ENCODE measurements at regions not wholly inside any gene's neighbourhood (a gene's known extent, or its start where the extent isn't known, plus 50 kb on each side); places are given as distances from the start of the nearest gene placed in this dataset.
"Not testable (repeated sequence)": the region's sequence is repeated elsewhere in the genome, so short reads cannot be mapped to it uniquely, and the experiment has no call there.

DNA sequence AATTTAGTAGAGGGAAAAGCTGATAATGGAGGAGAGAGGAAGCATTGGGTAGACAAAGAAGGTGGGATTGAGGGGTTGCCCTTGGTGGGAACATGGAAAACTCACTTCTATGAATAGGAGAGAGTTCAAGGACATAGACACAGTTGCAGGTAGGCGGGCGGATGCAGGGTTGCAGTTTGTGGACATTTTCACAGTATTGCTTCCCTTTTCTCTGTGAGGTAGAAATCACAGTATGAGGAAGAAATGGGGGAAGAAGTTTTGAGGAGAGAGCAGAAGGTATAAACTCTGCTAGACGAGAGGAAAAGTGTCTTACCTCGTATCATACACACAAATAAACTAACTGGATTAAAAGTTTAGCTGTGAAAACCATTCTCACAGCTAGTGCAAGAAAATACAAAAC, 200.7 kb upstream of the ECI2 start:
- DNase-seq (ENCODE audit: extremely low read depth in 1 of 4, low spot score in 3 of 4) (no peak), FAIRE-seq (no peak), ATAC-seq (no peak)
- no peak for TF ChIP-seq ZNF589 (CRISPR knock-in tag; IDR thresholded peaks at IDR 0.05; ENCODE audit: low read depth)
- 0 out of 2 replicates have a peak, but pooled peaks have one; percentile 47 for TF ChIP-seq ZNF512 (tag; IDR thresholded peaks at IDR 0.05)
- TF ChIP-seq NFRKB (IDR thresholded peaks at IDR 0.05; ENCODE audit: low read depth), result no peak
- BruUV-seq (replicated peaks), result no TSS peak
- Histone ChIP-seq H3K9me1 (ENCODE audit: control insufficient read depth, insufficient read depth, low read length) (no peaks in the 10 kb centered on the region), H3K4me2 (ENCODE audit: insufficient read depth, low read length) (no peak overlapping the region), H3K4me3 (no peak overlapping the region), H3K27me3 (ENCODE audit: control insufficient read depth in 2 of 2, insufficient read depth in 2 of 2, low read length in 2 of 2) (peaks cover 3 to 8% of the 10 kb centered on the region in 2 experiments; a peak in 1 of 5 replicates), H3K9ac (ENCODE audit: insufficient read depth in 1 of 2, low read depth in 2 of 2, low read length in 2 of 2) (no peak overlapping the region), H3K9me3 (replicated peaks; ENCODE audit: control insufficient read depth, insufficient read depth, low read depth, low read length) (no peaks in the 10 kb centered on the region; the same call in 1 of the 2 replicates), H3K27ac (ENCODE audit: extremely low read depth, low read depth, low read length) (no peak overlapping the region), H2AFZ (ENCODE audit: low read depth, low read length) (no peak overlapping the region), H3K36me3 (ENCODE audit: control insufficient read depth, insufficient read depth, low read length) (no peaks in the 10 kb centered on the region), H4K20me1 (replicated peaks; ENCODE audit: control insufficient read depth, insufficient read depth, low read length) (no peaks in the 10 kb centered on the region), H3K79me2 (ENCODE audit: control insufficient read depth, insufficient read depth, low read length) (no peaks in the 10 kb centered on the region), H3K4me1 (replicated peaks in 1 of 2; ENCODE audit: control insufficient read depth in 2 of 2, insufficient read depth in 2 of 2, low read length in 2 of 2) (peaks cover 0 to 10% of the 10 kb centered on the region in 2 experiments; a peak in 2 of 5 replicates)
- intact Hi-C loops (cut with micrococcal nuclease), result no loop called here
- POLR2A ChIA-PET, result interaction anchor here (0.5 kb wide), 1 partner anchor 507 kb away, joined by 3 read pairs; no protein-coding TSS in a partner anchor
- 20% methylated on average over 4 of the region's 4 CpGs for WGBS (ENCODE audit: insufficient coverage, low coverage, missing lambda C conversion rate)
- in situ Hi-C loops (cut with MboI), result no loop called here
- CTCF ChIA-PET (ENCODE audit: low intra/inter-chr PET ratio), result no interaction called here

DNA sequence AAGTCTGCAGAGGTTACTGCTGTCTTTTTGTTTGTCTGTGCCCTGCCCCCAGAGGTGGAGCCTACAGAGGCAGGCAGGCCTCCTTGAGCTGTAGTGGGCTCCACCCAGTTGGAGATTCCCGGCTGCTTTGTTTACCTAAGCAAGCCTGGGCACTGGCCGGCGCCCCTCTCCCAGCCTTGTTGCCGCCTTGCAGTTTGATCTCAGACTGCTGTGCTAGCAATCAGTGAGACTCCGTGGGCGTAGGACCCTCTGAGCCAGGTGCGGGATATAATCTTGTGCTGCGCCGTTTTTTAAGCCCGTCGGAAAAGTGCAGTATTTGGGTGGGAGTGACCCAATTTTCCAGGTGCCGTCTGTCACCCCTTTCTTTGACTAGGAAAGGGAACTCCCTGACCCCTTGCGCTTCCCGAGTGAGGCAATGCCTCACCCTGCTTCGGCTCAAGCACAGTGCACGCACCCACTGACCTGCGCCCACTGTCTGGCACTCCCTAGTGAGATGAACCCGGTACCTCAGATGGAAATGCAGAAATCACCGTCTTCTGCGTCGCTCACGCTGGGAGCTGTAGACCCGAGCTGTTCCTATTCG, 198.9 kb upstream of the ECI2 start:
- DNase-seq (ENCODE audit: extremely low read depth in 1 of 4, low spot score in 3 of 4); BruUV-seq (replicated peaks); H3K4me2 ChIP-seq (ENCODE audit: insufficient read depth, low read length); H3K27me3 ChIP-seq (ENCODE audit: control insufficient read depth in 2 of 2, insufficient read depth in 2 of 2, low read length in 2 of 2); H3K27ac ChIP-seq (ENCODE audit: extremely low read depth, low read depth, low read length); H3K4me1 ChIP-seq (replicated peaks in 1 of 2; ENCODE audit: control insufficient read depth in 2 of 2, insufficient read depth in 2 of 2, low read length in 2 of 2); H3K9me1 ChIP-seq (ENCODE audit: control insufficient read depth, insufficient read depth, low read length); POLR2A ChIA-PET; FAIRE-seq; H3K4me3 ChIP-seq; H4K20me1 ChIP-seq (replicated peaks; ENCODE audit: control insufficient read depth, insufficient read depth, low read length); H3K9me3 ChIP-seq (replicated peaks; ENCODE audit: control insufficient read depth, insufficient read depth, low read depth, low read length); H3K36me3 ChIP-seq (ENCODE audit: control insufficient read depth, insufficient read depth, low read length); H2AFZ ChIP-seq (ENCODE audit: low read depth, low read length); H3K9ac ChIP-seq (ENCODE audit: insufficient read depth in 1 of 2, low read depth in 2 of 2, low read length in 2 of 2); intact Hi-C loops (cut with micrococcal nuclease); CTCF ChIA-PET (ENCODE audit: low intra/inter-chr PET ratio); in situ Hi-C loops (cut with MboI); H3K79me2 ChIP-seq (ENCODE audit: control insufficient read depth, insufficient read depth, low read length); ATAC-seq: not testable (repeated sequence)
- 22% methylated on average over 15 of the region's 24 CpGs for WGBS (ENCODE audit: insufficient coverage, low coverage, missing lambda C conversion rate)
- peak in 1 of 2 experiments; percentile 58; a peak in 2 of 4 replicates for TF ChIP-seq FOXA3 (CRISPR knock-in tag; conservative IDR thresholded peaks at IDR 0.05 in 1 of 2, IDR thresholded peaks at IDR 0.05 in 1 of 2)

All from K562 (cell line).